ENCODE measurements at regions not wholly inside any gene's neighbourhood (a gene's known extent, or its start where the extent isn't known, plus 50 kb on each side); places are given as distances from the start of the nearest gene placed in this dataset.
"Not testable (repeated sequence)": the region's sequence is repeated elsewhere in the genome, so short reads cannot be mapped to it uniquely, and the experiment has no call there.

- DNase-seq (ENCODE audit: low read depth, low spot score) = no peak
These were observed 1071.2 kb upstream of the LCORL start for GRCh38 chr4:19092797-19093196.

GRCh38 chr4:19074036-19074435 is 1052.5 kb upstream of the LCORL start:
- no peak for DNase-seq (ENCODE audit: low read depth, low spot score)

- no peak for DNase-seq (ENCODE audit: low read depth, low spot score)
These were observed 1042.1 kb upstream of the LCORL start for GRCh38 chr4:19063662-19064061.

- no peak for DNase-seq (ENCODE audit: low read depth, low spot score)
These were observed 1033.4 kb upstream of the LCORL start for GRCh38 chr4:19054916-19055315.

- DNase-seq (ENCODE audit: low read depth, low spot score) = no peak
These were observed 1030.3 kb upstream of the LCORL start for GRCh38 chr4:19051831-19052230.

- peak; percentile 1 for DNase-seq (ENCODE audit: low read depth, low spot score)
These were observed 1025.8 kb upstream of the LCORL start for GRCh38 chr4:19047279-19047880.

GRCh38 chr4:19039816-19040215 is 1018.3 kb upstream of the LCORL start:
- no peak for DNase-seq (ENCODE audit: low read depth, low spot score)

- DNase-seq (ENCODE audit: low read depth, low spot score) = no peak
These were observed 1016.7 kb upstream of the LCORL start for GRCh38 chr4:19038231-19038630.

GRCh38 chr4:19033816-19034733 is 1012.5 kb upstream of the LCORL start:
- DNase-seq (ENCODE audit: low read depth, low spot score) = peak; percentile 29

- peak; percentile 39 for DNase-seq (ENCODE audit: low read depth, low spot score)
These were observed 1009.0 kb upstream of the LCORL start for GRCh38 chr4:19030536-19030935.

GRCh38 chr4:19030048-19030447 is 1008.5 kb upstream of the LCORL start:
- peak; percentile 84 for DNase-seq (ENCODE audit: low read depth, low spot score)

- DNase-seq (ENCODE audit: low read depth, low spot score) = peak; percentile 92
These were observed 1004.7 kb upstream of the LCORL start for GRCh38 chr4:19026281-19026680.

- peak; percentile 50 for DNase-seq (ENCODE audit: low read depth, low spot score)
These were observed 1003.5 kb upstream of the LCORL start for GRCh38 chr4:19025031-19025430.

GRCh38 chr4:19024047-19024446 is 1002.5 kb upstream of the LCORL start:
- no peak for DNase-seq (ENCODE audit: low read depth, low spot score)

- no peak for DNase-seq (ENCODE audit: low read depth, low spot score)
These were observed 1000.1 kb upstream of the LCORL start for GRCh38 chr4:19021617-19022016.

- not testable (repeated sequence) for DNase-seq (ENCODE audit: low read depth, low spot score)
These were observed 995.0 kb upstream of the LCORL start for GRCh38 chr4:19016550-19016949.

- no peak for DNase-seq (ENCODE audit: low read depth, low spot score)
These were observed 993.0 kb upstream of the LCORL start for GRCh38 chr4:19014594-19014993.

- no peak for DNase-seq (ENCODE audit: low read depth, low spot score)
These were observed 989.2 kb upstream of the LCORL start for GRCh38 chr4:19010761-19011160.

GRCh38 chr4:19009881-19010280 is 988.3 kb upstream of the LCORL start:
- DNase-seq (ENCODE audit: low read depth, low spot score) = no peak

GRCh38 chr4:19005211-19005610 is 983.7 kb upstream of the LCORL start:
- DNase-seq (ENCODE audit: low read depth, low spot score) = peak; percentile 71

GRCh38 chr4:19002170-19002569 is 980.6 kb upstream of the LCORL start:
- DNase-seq (ENCODE audit: low read depth, low spot score) = no peak

- DNase-seq (ENCODE audit: low read depth, low spot score) = no peak
These were observed 978.0 kb upstream of the LCORL start for GRCh38 chr4:18999595-18999994.

- DNase-seq (ENCODE audit: low read depth, low spot score) = no peak
These were observed 959.7 kb upstream of the LCORL start for GRCh38 chr4:18981234-18981615.

Data from astrocyte of the hippocampus (primary cell).